ENCODE measurements at regions not wholly inside any gene's neighbourhood (a gene's known extent, or its start where the extent isn't known, plus 50 kb on each side); places are given as distances from the start of the nearest gene placed in this dataset.

- no peak overlapping the region for H3K9ac ChIP-seq (ENCODE audit: insufficient read depth in 1 of 2, low read length in 2 of 2)
- H3K9me3 ChIP-seq (ENCODE audit: control insufficient read depth in 4 of 4, insufficient read depth in 3 of 4, low read length in 3 of 4), result peaks cover 0 to 7% (median 3%) of the 10 kb centered on the region in 4 donors
- H3K4me1 ChIP-seq (ENCODE audit: control insufficient read depth in 5 of 5, insufficient read depth in 5 of 5, low read length in 5 of 5), result peaks cover 0 to 13% (median 0%) of the 10 kb centered on the region in 5 donors
- TF ChIP-seq, protein P1, sequence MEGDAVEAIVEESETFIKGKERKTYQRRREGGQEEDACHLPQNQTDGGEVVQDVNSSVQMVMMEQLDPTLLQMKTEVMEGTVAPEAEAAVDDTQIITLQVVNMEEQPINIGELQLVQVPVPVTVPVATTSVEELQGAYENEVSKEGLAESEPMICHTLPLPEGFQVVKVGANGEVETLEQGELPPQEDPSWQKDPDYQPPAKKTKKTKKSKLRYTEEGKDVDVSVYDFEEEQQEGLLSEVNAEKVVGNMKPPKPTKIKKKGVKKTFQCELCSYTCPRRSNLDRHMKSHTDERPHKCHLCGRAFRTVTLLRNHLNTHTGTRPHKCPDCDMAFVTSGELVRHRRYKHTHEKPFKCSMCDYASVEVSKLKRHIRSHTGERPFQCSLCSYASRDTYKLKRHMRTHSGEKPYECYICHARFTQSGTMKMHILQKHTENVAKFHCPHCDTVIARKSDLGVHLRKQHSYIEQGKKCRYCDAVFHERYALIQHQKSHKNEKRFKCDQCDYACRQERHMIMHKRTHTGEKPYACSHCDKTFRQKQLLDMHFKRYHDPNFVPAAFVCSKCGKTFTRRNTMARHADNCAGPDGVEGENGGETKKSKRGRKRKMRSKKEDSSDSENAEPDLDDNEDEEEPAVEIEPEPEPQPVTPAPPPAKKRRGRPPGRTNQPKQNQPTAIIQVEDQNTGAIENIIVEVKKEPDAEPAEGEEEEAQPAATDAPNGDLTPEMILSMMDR (IDR thresholded peaks at IDR 0.05; ENCODE audit: control extremely low read depth, extremely low read depth), result no peak
- no peak overlapping the region for H3K27ac ChIP-seq (ENCODE audit: low read depth in 1 of 2, low read length in 1 of 2)
- H3K4me3 ChIP-seq, result no peak overlapping the region
- WGBS, 2 donors, result 90 to 96% methylated on average over 4 of the region's 4 CpGs
- no peaks in the 10 kb centered on the region for H3K36me3 ChIP-seq (ENCODE audit: control insufficient read depth in 4 of 4, insufficient read depth in 4 of 4, low read length in 4 of 4)
- no peak for DNase-seq
- ATAC-seq (ENCODE audit: insufficient read depth, low FRiP score), result no peak
- no peaks in the 10 kb centered on the region for H3K27me3 ChIP-seq (ENCODE audit: control insufficient read depth in 3 of 3, insufficient read depth in 3 of 3, low read length in 2 of 3)
Measured at GRCh38 chr10:125568156-125568555, 114.8 kb downstream of the TEX36 start.

DNA sequence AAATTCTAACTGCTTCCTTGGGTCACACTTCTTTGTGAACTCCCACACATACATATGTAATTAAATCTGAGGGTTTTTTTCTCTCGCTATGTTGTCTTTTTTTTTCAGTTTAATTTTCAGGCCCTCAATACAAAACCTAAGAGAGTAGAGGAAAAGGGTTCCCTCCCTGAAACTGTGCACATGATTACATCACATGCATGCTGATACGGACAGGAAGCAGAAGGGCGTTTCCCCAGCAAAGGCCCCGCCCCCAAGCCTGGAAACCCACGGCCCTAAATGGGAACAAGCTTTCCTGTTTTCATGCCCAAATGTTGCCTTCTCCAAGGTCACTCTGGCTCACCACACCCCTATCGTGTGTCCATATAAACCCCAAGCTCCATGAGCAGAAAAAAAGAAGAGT is 115.4 kb downstream of the TEX36 start:
- TF ChIP-seq, protein P1 (IDR thresholded peaks at IDR 0.05; ENCODE audit: control extremely low read depth, extremely low read depth), result no peak

DNA sequence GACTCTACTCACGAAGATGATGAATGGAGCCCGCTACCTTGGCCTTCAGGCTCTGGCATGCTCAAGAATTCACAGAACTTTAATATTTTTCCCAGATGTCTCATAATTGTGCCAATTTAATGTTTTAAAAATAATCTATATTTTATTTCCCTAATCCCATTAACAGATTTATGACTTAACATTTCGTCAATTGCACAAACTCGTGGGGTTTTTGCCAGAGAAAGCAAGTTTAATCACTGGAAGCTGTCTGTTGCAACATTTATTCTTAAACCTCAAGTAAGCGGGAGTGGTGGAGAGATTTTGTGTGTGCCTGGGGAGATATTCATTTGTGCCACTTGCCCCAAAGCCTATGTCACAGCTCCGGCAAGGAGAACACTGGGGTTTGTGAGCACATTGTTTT is 117.9 kb downstream of the TEX36 start:
- 72 to 82% methylated on average over 6 of the region's 6 CpGs for WGBS, 2 donors
- no peak for ATAC-seq (ENCODE audit: insufficient read depth, low FRiP score)
- no peaks in the 10 kb centered on the region for H3K36me3 ChIP-seq (ENCODE audit: control insufficient read depth in 4 of 4, insufficient read depth in 4 of 4, low read length in 4 of 4)

More for the DNA sequence above, 115.4 kb downstream of the TEX36 start:
- no peak for DNase-seq
- WGBS, 2 donors, result 76 to 83% methylated on average over 6 of the region's 6 CpGs
- H3K4me1 ChIP-seq (ENCODE audit: control insufficient read depth in 5 of 5, insufficient read depth in 5 of 5, low read length in 5 of 5), result peaks cover 0 to 13% (median 0%) of the 10 kb centered on the region in 5 donors
- peaks cover 0 to 10% (median 3%) of the 10 kb centered on the region in 4 donors for H3K9me3 ChIP-seq (ENCODE audit: control insufficient read depth in 4 of 4, insufficient read depth in 3 of 4, low read length in 3 of 4)
- no peak for ATAC-seq (ENCODE audit: insufficient read depth, low FRiP score)
- no peaks in the 10 kb centered on the region for H3K27me3 ChIP-seq (ENCODE audit: control insufficient read depth in 3 of 3, insufficient read depth in 3 of 3, low read length in 2 of 3)
- no peak overlapping the region for H3K4me3 ChIP-seq
- H3K36me3 ChIP-seq (ENCODE audit: control insufficient read depth in 4 of 4, insufficient read depth in 4 of 4, low read length in 4 of 4), result no peaks in the 10 kb centered on the region
- no peak overlapping the region for H3K27ac ChIP-seq (ENCODE audit: low read depth in 1 of 2, low read length in 1 of 2)
- no peak overlapping the region for H3K9ac ChIP-seq (ENCODE audit: insufficient read depth in 1 of 2, low read length in 2 of 2)

More for the DNA sequence above, 117.9 kb downstream of the TEX36 start:
- H3K4me3 ChIP-seq, result no peak overlapping the region
- TF ChIP-seq, protein P1 (IDR thresholded peaks at IDR 0.05; ENCODE audit: control extremely low read depth, extremely low read depth), result no peak
- peak in 2 of 3 donors; percentile 66 to 83 for DNase-seq
- peaks cover 0 to 13% (median 0%) of the 10 kb centered on the region in 5 donors for H3K4me1 ChIP-seq (ENCODE audit: control insufficient read depth in 5 of 5, insufficient read depth in 5 of 5, low read length in 5 of 5)
- peaks cover 0 to 10% (median 3%) of the 10 kb centered on the region in 4 donors for H3K9me3 ChIP-seq (ENCODE audit: control insufficient read depth in 4 of 4, insufficient read depth in 3 of 4, low read length in 3 of 4)
- H3K27ac ChIP-seq (ENCODE audit: low read depth in 1 of 2, low read length in 1 of 2), result no peak overlapping the region
- H3K9ac ChIP-seq (ENCODE audit: insufficient read depth in 1 of 2, low read length in 2 of 2), result peak overlapping the region in 1 of 2 donors; percentile 52
- no peaks in the 10 kb centered on the region for H3K27me3 ChIP-seq (ENCODE audit: control insufficient read depth in 3 of 3, insufficient read depth in 3 of 3, low read length in 2 of 3)
